H9 (cell line): ENCODE measurements at regions not wholly inside any gene's neighbourhood (a gene's known extent, or its start where the extent isn't known, plus 50 kb on each side); places are given as distances from the start of the nearest gene placed in this dataset.

ENCODE experiments used
- DNase-seq: peaks from one replicate; pipeline ENCODE4 v3.0.0-alpha.2; 2017
- H2AFZ ChIP-seq: one replicate; pipeline ENCODE4 v1.6.1; 2013; ENCODE audit warnings: mild to moderate bottlenecking, low read length, control low read depth, moderate library complexity
- H2AK5ac ChIP-seq: 2 replicates; pipeline ENCODE4 v1.6.1; 2013; ENCODE audit warnings: low read length, control low read depth, mixed read lengths; ENCODE audit not compliant: insufficient read length
- H2BK120ac ChIP-seq: one replicate; pipeline ENCODE4 v1.6.1; 2013; ENCODE audit warnings: low read depth, mild to moderate bottlenecking, low read length, control low read depth, inconsistent platforms; ENCODE audit not compliant: poor library complexity, severe bottlenecking
- H2BK12ac ChIP-seq: 2 replicates; pipeline ENCODE4 v1.6.1; 2013; ENCODE audit warnings: low read length, control low read depth, mixed read lengths, low read depth; ENCODE audit not compliant: insufficient read length
- H2BK15ac ChIP-seq: 2 replicates; pipeline ENCODE4 v1.6.1; 2013; ENCODE audit warnings: low read depth, low read length, control low read depth
- H2BK20ac ChIP-seq: one replicate; pipeline ENCODE4 v1.6.1; 2013; ENCODE audit warnings: low read depth, mild to moderate bottlenecking, low read length, control low read depth, inconsistent platforms; ENCODE audit not compliant: poor library complexity, severe bottlenecking
- H2BK5ac ChIP-seq: 2 replicates; pipeline ENCODE4 v1.6.1; 2013; ENCODE audit warnings: low read length, control low read depth, mixed read lengths; ENCODE audit not compliant: insufficient read length
- H3K14ac ChIP-seq: 2 replicates; pipeline ENCODE4 v1.6.1; 2013; ENCODE audit warnings: low read length, control low read depth; ENCODE audit not compliant: insufficient read depth
- H3K18ac ChIP-seq: 2 replicates; pipeline ENCODE4 v1.6.1; 2013; ENCODE audit warnings: low read depth, mild to moderate bottlenecking, mixed read lengths, low read length, control low read depth; ENCODE audit not compliant: insufficient read length
- H3K23ac ChIP-seq: 2 replicates; pipeline ENCODE4 v1.6.1; 2013; ENCODE audit warnings: low read length, control low read depth, mixed read lengths, low read depth; ENCODE audit not compliant: insufficient read length
- H3K23me2 ChIP-seq: 2 replicates; pipeline ENCODE4 v1.6.1; 2013; ENCODE audit warnings: low read depth, mild to moderate bottlenecking, mixed read lengths, low read length, control low read depth; ENCODE audit not compliant: insufficient read length, poor library complexity, severe bottlenecking
- H3K27ac ChIP-seq: 2 replicates; pipeline ENCODE4 v1.5.1; 2013; ENCODE audit warnings: low read length, control low read depth, mixed read lengths, low read depth; ENCODE audit not compliant: insufficient read length
- H3K27me3 ChIP-seq: 2 replicates; pipeline ENCODE4 v1.6.1; 2013; ENCODE audit warnings: low read length, control low read depth, inconsistent platforms; ENCODE audit not compliant: insufficient read depth
- H3K4ac ChIP-seq: 2 replicates; pipeline ENCODE4 v1.6.1; 2013; ENCODE audit warnings: low read depth, mild to moderate bottlenecking, control low read depth, inconsistent platforms, low read length, moderate library complexity
- H3K4me1 ChIP-seq: 2 replicates; pipeline ENCODE4 v1.6.1; 2013; ENCODE audit warnings: low read length, control low read depth, inconsistent platforms; ENCODE audit not compliant: insufficient read depth
- H3K4me2 ChIP-seq: 2 replicates; pipeline ENCODE4 v1.6.1; 2013; ENCODE audit warnings: low read length, control low read depth, mixed read lengths; ENCODE audit not compliant: insufficient read length, insufficient read depth
- H3K56ac ChIP-seq: 2 replicates; pipeline ENCODE4 v1.6.1; 2013; ENCODE audit warnings: low read depth, mild to moderate bottlenecking, mixed read lengths, low read length, control low read depth; ENCODE audit not compliant: insufficient read length
- H3K79me1 ChIP-seq: 2 replicates; pipeline ENCODE4 v1.6.1; 2013; ENCODE audit warnings: low read depth, mild to moderate bottlenecking, moderate library complexity, low read length, control low read depth, inconsistent platforms; ENCODE audit not compliant: insufficient read depth, poor library complexity, severe bottlenecking
- H3K79me2 ChIP-seq: 2 replicates; pipeline ENCODE4 v1.6.1; 2013; ENCODE audit warnings: low read length, control low read depth, inconsistent platforms; ENCODE audit not compliant: insufficient read depth
- H3K9ac ChIP-seq: 2 replicates; pipeline ENCODE4 v1.6.1; 2013; ENCODE audit warnings: low read length, control low read depth, mixed read lengths; ENCODE audit not compliant: insufficient read length; ENCODE audit errors: extremely low read depth
- H3K9me3 ChIP-seq: one replicate; pipeline ENCODE4 v1.6.1; 2013; ENCODE audit warnings: low read depth, low read length, inconsistent platforms; ENCODE audit not compliant: control insufficient read depth
- H3T11ph ChIP-seq: one replicate; pipeline ENCODE4 v1.6.1; 2013; ENCODE audit warnings: mild to moderate bottlenecking, low read length, control low read depth, inconsistent platforms
- H4K20me1 ChIP-seq: one replicate; pipeline ENCODE4 v1.6.1; 2013; ENCODE audit not compliant: control insufficient read depth, insufficient read length, insufficient read depth
- H4K5ac ChIP-seq: 2 replicates; pipeline ENCODE4 v1.6.1; 2013; ENCODE audit warnings: low read depth, mild to moderate bottlenecking, mixed read lengths, low read length, control low read depth; ENCODE audit not compliant: insufficient read length
- H4K8ac ChIP-seq: replicated peaks from 2 replicates; pipeline ENCODE4 v1.6.1; 2013; ENCODE audit warnings: low read length, control low read depth, mixed read lengths, low read depth; ENCODE audit not compliant: insufficient read length
- H4K91ac ChIP-seq: 2 replicates; pipeline ENCODE4 v1.6.1; 2013; ENCODE audit warnings: low read depth, mild to moderate bottlenecking, moderate library complexity, mixed read lengths, low read length, control low read depth; ENCODE audit not compliant: insufficient read length
- H3K27ac Mint-ChIP-seq, 3 experiments: 2 replicates in 2 of 3; 3 replicates in 1 of 3; pipeline ENCODE4 v1.8.0; 2020 to 2021; ENCODE audit warnings: mixed read lengths in 3 of 3, mild to moderate bottlenecking in 1 of 3, moderate library complexity in 1 of 3
- H3K27me3 Mint-ChIP-seq: 2 replicates; pipeline ENCODE4 v1.8.0; 2021; ENCODE audit warnings: low read depth, mild to moderate bottlenecking, moderate library complexity, mixed read lengths
- H3K36me3 Mint-ChIP-seq, 3 experiments: 2 replicates in 2 of 3; 3 replicates in 1 of 3; pipeline ENCODE4 v1.8.0; 2020 to 2021; ENCODE audit warnings: low read depth in 3 of 3, mixed read lengths in 3 of 3; ENCODE audit not compliant: insufficient read depth in 1 of 3
- H3K4me1 Mint-ChIP-seq, 2 experiments: 2 replicates each; pipeline ENCODE4 v1.8.0; 2020; ENCODE audit warnings: mixed read lengths in 2 of 2
- H3K4me3 Mint-ChIP-seq, 2 experiments: 2 replicates in 1 of 2; 3 replicates in 1 of 2; pipeline ENCODE4 v1.8.0; 2020 to 2021; ENCODE audit warnings: mild to moderate bottlenecking in 2 of 2, mixed read lengths in 2 of 2, moderate library complexity in 1 of 2
- H3K9me3 Mint-ChIP-seq, 2 experiments: 2 replicates in 1 of 2; 3 replicates in 1 of 2; pipeline ENCODE4 v1.8.0; 2020; ENCODE audit warnings: mild to moderate bottlenecking in 2 of 2, mixed read lengths in 2 of 2, moderate library complexity in 1 of 2
- WGBS: extraction: QIAGEN DNeasy Blood & Tissue Kit; methylation state at CpG from one replicate; pipeline ENCODE4 v1.1.7; 2013; ENCODE audit warnings: missing lambda C conversion rate, low lambda C conversion rate, mixed read lengths; ENCODE audit not compliant: insufficient read length; ENCODE audit errors: extremely low coverage; 5-methylcytosine and 5-hydroxymethylcytosine counted together
- TF ChIP-seq, protein P1 (sequence below): fragments of 200-600 bp; sonication (generic); conservative IDR thresholded peaks from 3 replicates; pipeline ENCODE4 v1.8.0; 2021; ENCODE audit warnings: antibody characterized with exemption, mild to moderate bottlenecking

DNA sequence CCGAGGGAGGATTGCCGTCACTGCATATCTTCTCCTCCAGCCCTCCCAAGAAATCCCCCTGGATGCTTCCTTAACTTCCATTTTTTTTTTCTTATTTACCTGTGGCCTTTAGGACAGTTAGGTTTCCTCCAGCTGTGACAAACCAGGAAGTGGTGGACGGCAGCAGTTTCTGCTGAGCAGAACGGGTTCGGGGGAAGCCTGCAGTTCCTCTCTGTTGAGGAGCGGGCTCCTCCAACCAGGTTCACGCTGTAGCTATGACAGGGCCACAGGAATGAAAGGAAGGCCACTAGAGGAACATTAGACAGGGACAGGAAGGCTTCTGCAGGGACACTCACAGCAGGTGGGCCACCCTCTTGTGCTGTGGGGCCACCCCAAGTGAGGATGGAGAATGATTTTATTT, 76.7 kb upstream of the SYK start:
- H2BK12ac ChIP-seq = no peak overlapping the region
- H4K91ac ChIP-seq = no peak overlapping the region
- Mint-ChIP-seq H3K27me3 (peaks cover 4% of the 10 kb centered on the region; the same call in 1 of the 2 replicates), H3K9me3 (no peaks in the 10 kb centered on the region), H3K27ac (no peak overlapping the region), H3K4me1 (no peaks in the 10 kb centered on the region), H3K4me3 (no peak overlapping the region), H3K36me3 (no peaks in the 10 kb centered on the region)
- H3T11ph ChIP-seq = no peak overlapping the region
- no peaks in the 10 kb centered on the region for H3K23me2 ChIP-seq
- H2AFZ ChIP-seq = no peak overlapping the region
- H3K23ac ChIP-seq = no peak overlapping the region
- no peaks in the 10 kb centered on the region; the same call in 1 of the 2 replicates for H3K4me1 ChIP-seq
- no peak overlapping the region for H3K4ac ChIP-seq
- H3K79me2 ChIP-seq = no peaks in the 10 kb centered on the region
- H3K56ac ChIP-seq = no peak overlapping the region
- H2BK15ac ChIP-seq = no peak overlapping the region
- H3K9me3 ChIP-seq = no peaks in the 10 kb centered on the region
- H3K9ac ChIP-seq = no peak overlapping the region
- H2BK5ac ChIP-seq = no peak overlapping the region
- no peak overlapping the region for H4K5ac ChIP-seq
- no peak overlapping the region for H3K4me2 ChIP-seq
- TF ChIP-seq, protein P1, sequence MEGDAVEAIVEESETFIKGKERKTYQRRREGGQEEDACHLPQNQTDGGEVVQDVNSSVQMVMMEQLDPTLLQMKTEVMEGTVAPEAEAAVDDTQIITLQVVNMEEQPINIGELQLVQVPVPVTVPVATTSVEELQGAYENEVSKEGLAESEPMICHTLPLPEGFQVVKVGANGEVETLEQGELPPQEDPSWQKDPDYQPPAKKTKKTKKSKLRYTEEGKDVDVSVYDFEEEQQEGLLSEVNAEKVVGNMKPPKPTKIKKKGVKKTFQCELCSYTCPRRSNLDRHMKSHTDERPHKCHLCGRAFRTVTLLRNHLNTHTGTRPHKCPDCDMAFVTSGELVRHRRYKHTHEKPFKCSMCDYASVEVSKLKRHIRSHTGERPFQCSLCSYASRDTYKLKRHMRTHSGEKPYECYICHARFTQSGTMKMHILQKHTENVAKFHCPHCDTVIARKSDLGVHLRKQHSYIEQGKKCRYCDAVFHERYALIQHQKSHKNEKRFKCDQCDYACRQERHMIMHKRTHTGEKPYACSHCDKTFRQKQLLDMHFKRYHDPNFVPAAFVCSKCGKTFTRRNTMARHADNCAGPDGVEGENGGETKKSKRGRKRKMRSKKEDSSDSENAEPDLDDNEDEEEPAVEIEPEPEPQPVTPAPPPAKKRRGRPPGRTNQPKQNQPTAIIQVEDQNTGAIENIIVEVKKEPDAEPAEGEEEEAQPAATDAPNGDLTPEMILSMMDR = no peak
- no peaks in the 10 kb centered on the region for H3K27me3 ChIP-seq
- H4K8ac ChIP-seq = no peak overlapping the region
- WGBS = no CpG with 5 or more reads among the region's 7 CpGs
- H4K20me1 ChIP-seq = no peaks in the 10 kb centered on the region
- H3K18ac ChIP-seq = no peak overlapping the region
- DNase-seq = no peak
- H3K79me1 ChIP-seq = no peaks in the 10 kb centered on the region
- H2AK5ac ChIP-seq = no peak overlapping the region
- no peak overlapping the region for H3K14ac ChIP-seq
- no peak overlapping the region for H3K27ac ChIP-seq
- H2BK120ac ChIP-seq = no peak overlapping the region
- H2BK20ac ChIP-seq = no peak overlapping the region
